ENCODE measurements at regions not wholly inside any gene's neighbourhood (a gene's known extent, or its start where the extent isn't known, plus 50 kb on each side); places are given as distances from the start of the nearest gene placed in this dataset.

DNA sequence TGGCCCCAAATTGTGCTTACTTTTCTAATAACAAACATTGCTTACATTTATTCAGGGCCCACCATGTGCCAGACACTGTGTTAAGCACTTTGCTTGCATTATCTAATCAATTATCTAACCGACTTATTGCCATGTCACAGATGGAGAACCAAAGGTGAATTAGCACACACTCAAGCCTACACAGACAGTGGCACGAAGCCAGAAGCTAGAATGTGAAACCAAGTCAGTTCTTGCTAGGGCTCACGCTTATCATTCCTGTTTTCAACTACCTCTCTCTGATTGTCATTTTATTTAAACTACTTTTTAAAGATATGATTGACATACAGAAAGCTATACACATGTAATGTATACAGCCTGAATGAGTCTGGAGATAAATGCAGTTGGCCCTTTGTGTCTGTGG is 215.7 kb upstream of the CFAP20DC start:
- Histone ChIP-seq H3K36me3 (ENCODE audit: control insufficient read depth in 5 of 5, insufficient read depth in 5 of 5, low read length in 5 of 5) (no peaks in the 10 kb centered on the region), H3K9me3 (ENCODE audit: control insufficient read depth in 5 of 5, low read length in 5 of 5) (no peaks in the 10 kb centered on the region), H3K27ac (ENCODE audit: low read depth, low read length) (no peak overlapping the region), H3K4me3 (ENCODE audit: low read depth in 1 of 5, low read length in 5 of 5) (no peak overlapping the region), H3K9ac (ENCODE audit: low read length in 5 of 5) (no peak overlapping the region), H3K27me3 (ENCODE audit: control insufficient read depth in 5 of 5, insufficient read depth in 4 of 5, low read length in 5 of 5) (no peaks in the 10 kb centered on the region), H3K4me1 (ENCODE audit: control insufficient read depth in 5 of 5, insufficient read depth in 5 of 5, low read length in 5 of 5) (no peaks in the 10 kb centered on the region)

DNA sequence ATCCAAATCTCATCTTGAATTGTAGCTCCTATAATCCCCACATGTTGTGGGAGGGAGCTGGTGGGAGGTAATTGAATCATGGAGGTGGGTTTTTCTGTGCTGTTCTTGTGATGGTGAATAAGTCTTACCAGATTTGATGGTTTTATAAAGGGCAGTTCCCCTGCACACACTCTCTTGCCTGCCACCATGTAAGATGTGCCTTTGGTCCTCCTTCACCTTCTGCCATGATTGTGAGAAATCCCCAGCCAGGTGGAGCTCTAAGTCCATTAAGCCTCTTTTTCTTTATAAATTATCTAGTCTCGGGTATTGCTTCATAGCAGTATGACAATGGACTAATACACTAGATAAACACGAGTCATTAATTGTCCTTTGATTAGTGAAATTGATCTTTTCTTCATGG is 214.5 kb upstream of the CFAP20DC start:
- H3K9ac ChIP-seq (ENCODE audit: low read length in 5 of 5) = no peak overlapping the region
- H3K4me3 ChIP-seq (ENCODE audit: low read depth in 1 of 5, low read length in 5 of 5) = no peak overlapping the region
- no peaks in the 10 kb centered on the region for H3K4me1 ChIP-seq (ENCODE audit: control insufficient read depth in 5 of 5, insufficient read depth in 5 of 5, low read length in 5 of 5)
- H3K36me3 ChIP-seq (ENCODE audit: control insufficient read depth in 5 of 5, insufficient read depth in 5 of 5, low read length in 5 of 5) = no peaks in the 10 kb centered on the region
- no peaks in the 10 kb centered on the region for H3K9me3 ChIP-seq (ENCODE audit: control insufficient read depth in 5 of 5, low read length in 5 of 5)
- no peaks in the 10 kb centered on the region for H3K27me3 ChIP-seq (ENCODE audit: control insufficient read depth in 5 of 5, insufficient read depth in 4 of 5, low read length in 5 of 5)
- no peak overlapping the region for H3K27ac ChIP-seq (ENCODE audit: low read depth, low read length)

DNA sequence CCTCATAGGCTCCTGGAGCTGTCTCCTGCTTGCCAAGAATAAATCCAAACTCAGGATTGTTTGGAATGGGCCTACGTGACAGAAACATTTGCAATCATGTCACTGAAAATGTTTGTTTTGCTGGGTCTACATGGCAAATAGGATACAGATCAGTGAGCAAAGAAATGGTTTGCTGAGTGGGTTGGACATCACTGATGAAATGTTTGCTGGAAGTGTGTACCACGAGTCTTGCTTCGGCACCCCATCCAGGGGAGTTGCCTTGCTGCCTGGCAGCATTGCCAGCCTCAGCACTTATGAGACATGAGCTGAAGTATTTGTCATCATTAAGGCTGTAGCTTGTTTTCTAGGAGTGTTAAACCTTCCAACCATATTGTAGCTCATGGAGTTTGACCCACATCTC is 213.3 kb upstream of the CFAP20DC start:
- H3K9ac ChIP-seq (ENCODE audit: low read length in 5 of 5) = no peak overlapping the region
- H3K4me3 ChIP-seq (ENCODE audit: low read depth in 1 of 5, low read length in 5 of 5) = no peak overlapping the region
- H3K36me3 ChIP-seq (ENCODE audit: control insufficient read depth in 5 of 5, insufficient read depth in 5 of 5, low read length in 5 of 5) = no peaks in the 10 kb centered on the region
- H3K27ac ChIP-seq (ENCODE audit: low read depth, low read length) = no peak overlapping the region
- H3K9me3 ChIP-seq (ENCODE audit: control insufficient read depth in 5 of 5, low read length in 5 of 5) = no peaks in the 10 kb centered on the region
- no peaks in the 10 kb centered on the region for H3K4me1 ChIP-seq (ENCODE audit: control insufficient read depth in 5 of 5, insufficient read depth in 5 of 5, low read length in 5 of 5)
- H3K27me3 ChIP-seq (ENCODE audit: control insufficient read depth in 5 of 5, insufficient read depth in 4 of 5, low read length in 5 of 5) = no peaks in the 10 kb centered on the region

- H3K27ac ChIP-seq (ENCODE audit: low read depth, low read length) = no peak overlapping the region
Observed at GRCh38 chr3:59262076-59262498, 212.3 kb upstream of the CFAP20DC start.

GRCh38 chr3:59261009-59261408 is 211.2 kb upstream of the CFAP20DC start:
- H3K27me3 ChIP-seq (ENCODE audit: control insufficient read depth in 5 of 5, insufficient read depth in 4 of 5, low read length in 5 of 5) = no peaks in the 10 kb centered on the region
- H3K4me1 ChIP-seq (ENCODE audit: control insufficient read depth in 5 of 5, insufficient read depth in 5 of 5, low read length in 5 of 5) = no peaks in the 10 kb centered on the region
- no peak overlapping the region for H3K9ac ChIP-seq (ENCODE audit: low read length in 5 of 5)
- no peak overlapping the region for H3K4me3 ChIP-seq (ENCODE audit: low read depth in 1 of 5, low read length in 5 of 5)
- no peaks in the 10 kb centered on the region for H3K9me3 ChIP-seq (ENCODE audit: control insufficient read depth in 5 of 5, low read length in 5 of 5)
- no peak overlapping the region for H3K27ac ChIP-seq (ENCODE audit: low read depth, low read length)
- H3K36me3 ChIP-seq (ENCODE audit: control insufficient read depth in 5 of 5, insufficient read depth in 5 of 5, low read length in 5 of 5) = no peaks in the 10 kb centered on the region

More at GRCh38 chr3:59262076-59262498, 212.3 kb upstream of the CFAP20DC start:
- H3K4me1 ChIP-seq (ENCODE audit: control insufficient read depth in 5 of 5, insufficient read depth in 5 of 5, low read length in 5 of 5) = no peaks in the 10 kb centered on the region
- no peak overlapping the region for H3K9ac ChIP-seq (ENCODE audit: low read length in 5 of 5)
- no peak overlapping the region for H3K4me3 ChIP-seq (ENCODE audit: low read depth in 1 of 5, low read length in 5 of 5)
- H3K9me3 ChIP-seq (ENCODE audit: control insufficient read depth in 5 of 5, low read length in 5 of 5) = no peaks in the 10 kb centered on the region
- no peaks in the 10 kb centered on the region for H3K27me3 ChIP-seq (ENCODE audit: control insufficient read depth in 5 of 5, insufficient read depth in 4 of 5, low read length in 5 of 5)
- H3K36me3 ChIP-seq (ENCODE audit: control insufficient read depth in 5 of 5, insufficient read depth in 5 of 5, low read length in 5 of 5) = no peaks in the 10 kb centered on the region

DNA sequence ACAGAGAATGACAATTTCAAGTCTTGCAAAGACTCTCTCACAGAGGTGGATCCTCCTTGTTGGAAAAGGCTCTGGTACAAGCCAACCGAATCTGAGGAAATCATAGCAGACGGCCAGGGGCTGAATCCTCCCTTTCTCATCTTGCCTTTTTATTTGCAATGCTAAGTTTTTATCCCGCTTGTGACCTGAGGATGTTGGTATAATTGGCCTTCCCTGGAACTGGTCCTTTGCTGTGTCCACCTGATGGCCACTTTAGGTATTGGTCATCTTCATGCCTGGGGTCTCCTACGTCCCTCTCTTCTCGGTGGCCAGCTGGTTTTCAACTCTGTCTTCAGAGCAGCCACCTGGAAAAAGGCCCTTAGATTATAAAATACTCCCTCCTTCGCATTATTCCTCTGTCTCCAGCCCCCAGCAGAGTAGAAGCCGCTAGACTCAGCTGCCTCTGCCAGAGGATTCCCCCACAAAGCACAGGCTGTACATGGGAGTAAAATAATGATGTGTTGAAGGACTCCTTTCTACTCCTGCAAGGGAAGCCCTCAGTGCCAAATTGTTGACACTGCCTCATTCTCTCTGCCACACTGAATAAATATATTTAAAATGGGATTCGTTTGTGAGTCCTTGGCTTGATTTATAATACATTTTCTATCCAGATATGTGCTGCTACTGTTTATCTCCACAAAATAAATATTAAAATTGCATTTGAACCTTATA is 208.9 kb upstream of the CFAP20DC start:
- H3K36me3 ChIP-seq (ENCODE audit: control insufficient read depth in 5 of 5, insufficient read depth in 5 of 5, low read length in 5 of 5) = no peaks in the 10 kb centered on the region
- no peak overlapping the region for H3K4me3 ChIP-seq (ENCODE audit: low read depth in 1 of 5, low read length in 5 of 5)
- no peaks in the 10 kb centered on the region for H3K4me1 ChIP-seq (ENCODE audit: control insufficient read depth in 5 of 5, insufficient read depth in 5 of 5, low read length in 5 of 5)
- H3K9me3 ChIP-seq (ENCODE audit: control insufficient read depth in 5 of 5, low read length in 5 of 5) = no peaks in the 10 kb centered on the region
- H3K27ac ChIP-seq (ENCODE audit: low read depth, low read length) = no peak overlapping the region
- H3K9ac ChIP-seq (ENCODE audit: low read length in 5 of 5) = no peak overlapping the region
- no peaks in the 10 kb centered on the region for H3K27me3 ChIP-seq (ENCODE audit: control insufficient read depth in 5 of 5, insufficient read depth in 4 of 5, low read length in 5 of 5)

DNA sequence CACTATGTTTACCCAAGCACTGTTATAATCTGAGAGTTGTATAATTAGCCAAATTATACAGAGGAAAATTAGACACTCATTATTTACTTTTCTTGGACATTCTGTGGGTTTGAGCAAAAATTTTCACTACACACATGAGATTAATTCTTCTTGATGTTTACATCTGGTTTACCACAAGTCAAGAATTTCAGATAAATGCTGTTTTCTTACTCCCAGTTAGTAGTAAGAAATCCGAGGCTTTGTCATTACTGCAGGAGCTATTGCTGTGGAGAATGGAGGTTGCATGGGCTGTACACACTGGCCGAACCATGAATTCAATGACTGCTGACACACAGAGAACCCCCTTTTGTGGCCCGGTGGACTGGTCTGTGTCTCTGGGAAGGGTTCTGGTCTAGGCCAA is 207.7 kb upstream of the CFAP20DC start:
- H3K36me3 ChIP-seq (ENCODE audit: control insufficient read depth in 5 of 5, insufficient read depth in 5 of 5, low read length in 5 of 5) = no peaks in the 10 kb centered on the region
- H3K9ac ChIP-seq (ENCODE audit: low read length in 5 of 5) = no peak overlapping the region

DNA sequence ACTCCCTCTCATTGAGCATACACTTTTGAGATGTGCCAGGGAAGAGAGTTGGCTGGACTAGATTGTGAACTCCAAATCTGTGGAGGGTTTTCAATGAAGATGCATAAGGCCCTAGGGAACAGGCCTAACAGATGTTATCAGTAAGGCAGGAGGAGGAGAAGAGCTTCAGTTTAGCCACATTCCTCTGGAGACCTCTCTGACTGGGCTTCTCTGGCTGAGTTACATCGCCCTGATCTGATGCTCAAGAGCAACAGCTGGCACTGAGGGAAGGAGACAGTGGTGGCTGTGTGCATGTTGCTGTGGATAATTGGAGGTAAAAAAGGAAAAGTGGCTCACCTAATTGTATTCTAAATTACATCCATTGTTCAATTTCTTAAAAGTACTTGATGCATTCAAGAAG is 206.4 kb upstream of the CFAP20DC start:
- Histone ChIP-seq H3K4me3 (ENCODE audit: low read depth in 1 of 5, low read length in 5 of 5) (no peak overlapping the region), H3K9ac (ENCODE audit: low read length in 5 of 5) (no peak overlapping the region), H3K27me3 (ENCODE audit: control insufficient read depth in 5 of 5, insufficient read depth in 4 of 5, low read length in 5 of 5) (no peaks in the 10 kb centered on the region)

More for the DNA sequence above, 207.7 kb upstream of the CFAP20DC start:
- H3K4me1 ChIP-seq (ENCODE audit: control insufficient read depth in 5 of 5, insufficient read depth in 5 of 5, low read length in 5 of 5) = no peaks in the 10 kb centered on the region
- no peak overlapping the region for H3K4me3 ChIP-seq (ENCODE audit: low read depth in 1 of 5, low read length in 5 of 5)
- H3K27me3 ChIP-seq (ENCODE audit: control insufficient read depth in 5 of 5, insufficient read depth in 4 of 5, low read length in 5 of 5) = no peaks in the 10 kb centered on the region
- no peak overlapping the region for H3K27ac ChIP-seq (ENCODE audit: low read depth, low read length)
- H3K9me3 ChIP-seq (ENCODE audit: control insufficient read depth in 5 of 5, low read length in 5 of 5) = no peaks in the 10 kb centered on the region

GRCh38 chr3:59254976-59255375 is 205.2 kb upstream of the CFAP20DC start:
- no peak overlapping the region for H3K27ac ChIP-seq (ENCODE audit: low read depth, low read length)
- no peaks in the 10 kb centered on the region for H3K27me3 ChIP-seq (ENCODE audit: control insufficient read depth in 5 of 5, insufficient read depth in 4 of 5, low read length in 5 of 5)
- no peak overlapping the region for H3K9ac ChIP-seq (ENCODE audit: low read length in 5 of 5)
- H3K4me1 ChIP-seq (ENCODE audit: control insufficient read depth in 5 of 5, insufficient read depth in 5 of 5, low read length in 5 of 5) = no peaks in the 10 kb centered on the region
- H3K36me3 ChIP-seq (ENCODE audit: control insufficient read depth in 5 of 5, insufficient read depth in 5 of 5, low read length in 5 of 5) = no peaks in the 10 kb centered on the region
- H3K4me3 ChIP-seq (ENCODE audit: low read depth in 1 of 5, low read length in 5 of 5) = no peak overlapping the region
- no peaks in the 10 kb centered on the region for H3K9me3 ChIP-seq (ENCODE audit: control insufficient read depth in 5 of 5, low read length in 5 of 5)

More for the DNA sequence above, 206.4 kb upstream of the CFAP20DC start:
- Histone ChIP-seq H3K9me3 (ENCODE audit: control insufficient read depth in 5 of 5, low read length in 5 of 5) (no peaks in the 10 kb centered on the region), H3K36me3 (ENCODE audit: control insufficient read depth in 5 of 5, insufficient read depth in 5 of 5, low read length in 5 of 5) (no peaks in the 10 kb centered on the region), H3K4me1 (ENCODE audit: control insufficient read depth in 5 of 5, insufficient read depth in 5 of 5, low read length in 5 of 5) (no peaks in the 10 kb centered on the region), H3K27ac (ENCODE audit: low read depth, low read length) (no peak overlapping the region)

- Histone ChIP-seq H3K9me3 (ENCODE audit: control insufficient read depth in 5 of 5, low read length in 5 of 5) (no peaks in the 10 kb centered on the region), H3K4me3 (ENCODE audit: low read depth in 1 of 5, low read length in 5 of 5) (no peak overlapping the region), H3K27ac (ENCODE audit: low read depth, low read length) (no peak overlapping the region), H3K27me3 (ENCODE audit: control insufficient read depth in 5 of 5, insufficient read depth in 4 of 5, low read length in 5 of 5) (no peaks in the 10 kb centered on the region), H3K4me1 (ENCODE audit: control insufficient read depth in 5 of 5, insufficient read depth in 5 of 5, low read length in 5 of 5) (no peaks in the 10 kb centered on the region), H3K9ac (ENCODE audit: low read length in 5 of 5) (no peak overlapping the region), H3K36me3 (ENCODE audit: control insufficient read depth in 5 of 5, insufficient read depth in 5 of 5, low read length in 5 of 5) (no peaks in the 10 kb centered on the region)
Observed at GRCh38 chr3:59254433-59254832, 204.6 kb upstream of the CFAP20DC start.
